NT2/D1 (cell line): ENCODE measurements at regions not wholly inside any gene's neighbourhood (a gene's known extent, or its start where the extent isn't known, plus 50 kb on each side); places are given as distances from the start of the nearest gene placed in this dataset.

Source experiments
- DNase-seq: peaks from one replicate; pipeline ENCODE4 v3.0.0-alpha.2; 2011; ENCODE audit warnings: low read depth, low spot score
- H3K27me3 ChIP-seq: 2 replicates; pipeline ENCODE4 v1.6.0; 2011; ENCODE audit warnings: mild to moderate bottlenecking; ENCODE audit not compliant: insufficient read length, insufficient read depth
- H3K36me3 ChIP-seq: 2 replicates; pipeline ENCODE4 v1.6.1; 2011; ENCODE audit warnings: mild to moderate bottlenecking, low read length, mixed read lengths; ENCODE audit not compliant: insufficient read depth, insufficient read length
- H3K4me1 ChIP-seq: 2 replicates; pipeline ENCODE4 v1.5.1; 2011; ENCODE audit not compliant: insufficient read depth, insufficient read length
- H3K4me3 ChIP-seq: 2 replicates; pipeline ENCODE4 v1.5.1; 2011; ENCODE audit warnings: low read depth; ENCODE audit not compliant: insufficient read length
- H3K9ac ChIP-seq: 2 replicates; pipeline ENCODE4 v1.6.0; 2011; ENCODE audit warnings: low read depth; ENCODE audit not compliant: insufficient read length
- H3K9me3 ChIP-seq: 2 replicates; pipeline ENCODE4 v1.5.1; 2011; ENCODE audit warnings: mild to moderate bottlenecking, low read length; ENCODE audit not compliant: insufficient read depth
- SUZ12 ChIP-seq: IDR thresholded peaks from 2 replicates; pipeline ENCODE4 v1.6.1; 2011; ENCODE audit not compliant: insufficient read length, insufficient read depth; ENCODE audit errors: extremely low read depth
- YY1 ChIP-seq: IDR thresholded peaks from 2 replicates; pipeline ENCODE4 v1.6.1; 2011; ENCODE audit not compliant: insufficient read length, insufficient read depth
- ZNF274 ChIP-seq: IDR thresholded peaks from 2 replicates; pipeline ENCODE4 v1.6.1; 2011; ENCODE audit warnings: mild to moderate bottlenecking, low read depth, low read length

- DNase-seq, result no peak
- no peaks in the 10 kb centered on the region for H3K27me3 ChIP-seq
- H3K36me3 ChIP-seq, result no peaks in the 10 kb centered on the region
- H3K9ac ChIP-seq, result no peak overlapping the region
- no peak for TF ChIP-seq SUZ12
- no peak for TF ChIP-seq YY1
- no peak for TF ChIP-seq ZNF274
- H3K4me1 ChIP-seq, result no peaks in the 10 kb centered on the region
- 0 out of 2 replicates have a peak, but pooled peaks cover 13% of the 10 kb centered on the region for H3K9me3 ChIP-seq
- H3K4me3 ChIP-seq, result no peak overlapping the region
Measured at GRCh38 chr16:20137909-20138308, 64.2 kb upstream of the GPR139 start.

GRCh38 chr16:20137194-20137593 lies 63.5 kb upstream of the GPR139 start:
- no peak overlapping the region for H3K9ac ChIP-seq
- 0 out of 2 replicates have a peak, but pooled peaks cover 13% of the 10 kb centered on the region for H3K9me3 ChIP-seq
- no peaks in the 10 kb centered on the region for H3K4me1 ChIP-seq
- no peak for DNase-seq
- H3K27me3 ChIP-seq, result no peaks in the 10 kb centered on the region
- TF ChIP-seq ZNF274 (no peak), SUZ12 (no peak), YY1 (no peak)
- no peak overlapping the region for H3K4me3 ChIP-seq
- no peaks in the 10 kb centered on the region for H3K36me3 ChIP-seq

GRCh38 chr16:20136446-20136968 lies 62.8 kb upstream of the GPR139 start:
- Histone ChIP-seq H3K9me3 (peaks cover 19% of the 10 kb centered on the region; the same call in 1 of the 2 replicates), H3K36me3 (no peaks in the 10 kb centered on the region), H3K4me3 (no peak overlapping the region), H3K9ac (no peak overlapping the region), H3K27me3 (no peaks in the 10 kb centered on the region), H3K4me1 (no peaks in the 10 kb centered on the region)
- no peak for TF ChIP-seq ZNF274
- no peak for TF ChIP-seq SUZ12
- no peak for TF ChIP-seq YY1
- DNase-seq, result no peak

- Histone ChIP-seq H3K4me3 (no peak overlapping the region), H3K36me3 (no peaks in the 10 kb centered on the region), H3K9ac (no peak overlapping the region), H3K9me3 (peaks cover 27% of the 10 kb centered on the region; the same call in 1 of the 2 replicates), H3K4me1 (no peaks in the 10 kb centered on the region), H3K27me3 (no peaks in the 10 kb centered on the region)
- no peak for DNase-seq
- no peak for TF ChIP-seq SUZ12
- TF ChIP-seq YY1, result no peak
- no peak for TF ChIP-seq ZNF274
Measured at GRCh38 chr16:20129375-20129774, 55.7 kb upstream of the GPR139 start.
